GM23338 (cell line): ENCODE measurements at regions not wholly inside any gene's neighbourhood (a gene's known extent, or its start where the extent isn't known, plus 50 kb on each side); places are given as distances from the start of the nearest gene placed in this dataset.
A peak's percentile ranks its signal among the peaks of the same experiment; 100 is the strongest.

Experiments
- ATAC-seq: fragments of 200-7000 bp; cut with Tn5 transposase; 3 replicates; pipeline ENCODE4 v1.9.1; 2020
- DNase-seq: peaks from one replicate; pipeline ENCODE4 v3.0.0-alpha.2; 2015; ENCODE audit warnings: low spot score
- H2AFZ ChIP-seq: fragments of 200-600 bp; sonication (generic); 2 replicates; pipeline ENCODE4 v1.8.0; 2016; ENCODE audit warnings: antibody characterized with exemption, mild to moderate bottlenecking, moderate library complexity
- H3F3A ChIP-seq: fragments of 200-600 bp; sonication (generic); replicated peaks from 2 replicates; pipeline ENCODE4 v1.8.0; 2017; ENCODE audit warnings: antibody characterized with exemption, mixed run types, low read depth
- H3K27ac ChIP-seq: fragments of 200-600 bp; sonication (generic); 2 replicates; pipeline ENCODE4 v1.6.1; 2016; ENCODE audit warnings: low read depth
- H3K27me3 ChIP-seq: fragments of 200-600 bp; sonication (generic); 2 replicates; pipeline ENCODE4 v1.8.0; 2016; ENCODE audit warnings: mild to moderate bottlenecking, mixed run types, moderate library complexity; ENCODE audit not compliant: insufficient read depth
- H3K36me3 ChIP-seq: fragments of 200-600 bp; sonication (generic); 2 replicates; pipeline ENCODE4 v1.8.0; 2016; ENCODE audit warnings: mild to moderate bottlenecking; ENCODE audit not compliant: insufficient read depth
- H3K4me1 ChIP-seq: fragments of 200-600 bp; sonication (generic); 2 replicates; pipeline ENCODE4 v1.8.0; 2016; ENCODE audit warnings: mild to moderate bottlenecking, moderate library complexity; ENCODE audit not compliant: insufficient read depth
- H3K4me2 ChIP-seq: fragments of 200-600 bp; sonication (generic); 2 replicates; pipeline ENCODE4 v1.7.1; 2017; ENCODE audit warnings: mixed run types
- H3K4me3 ChIP-seq: fragments of 200-600 bp; sonication (generic); 2 replicates; pipeline ENCODE4 v1.6.1; 2016; ENCODE audit warnings: mixed run types
- H3K79me2 ChIP-seq: fragments of 200-600 bp; sonication (generic); replicated peaks from 2 replicates; pipeline ENCODE4 v1.8.0; 2017; ENCODE audit warnings: mild to moderate bottlenecking; ENCODE audit not compliant: insufficient read depth
- H3K9me2 ChIP-seq: fragments of 200-600 bp; sonication (generic); 2 replicates; pipeline ENCODE4 v1.8.0; 2017; ENCODE audit not compliant: insufficient read depth
- H4K20me1 ChIP-seq: fragments of 200-600 bp; sonication (generic); replicated peaks from 2 replicates; pipeline ENCODE4 v1.8.0; 2017; ENCODE audit warnings: mild to moderate bottlenecking; ENCODE audit not compliant: insufficient read depth
- H3K27ac Mint-ChIP-seq: 2 replicates; pipeline ENCODE4 v1.8.0; 2020; ENCODE audit warnings: inconsistent platforms, mild to moderate bottlenecking, moderate library complexity, mixed read lengths
- H3K27me3 Mint-ChIP-seq: 3 replicates; pipeline ENCODE4 v1.8.0; 2022; ENCODE audit warnings: low read depth, mild to moderate bottlenecking, moderate library complexity, mixed read lengths, inconsistent platforms; ENCODE audit not compliant: insufficient read depth, poor library complexity
- H3K36me3 Mint-ChIP-seq: 3 replicates; pipeline ENCODE4 v1.8.0; 2021; ENCODE audit warnings: low read depth, mild to moderate bottlenecking, inconsistent platforms, moderate library complexity, mixed read lengths
- H3K4me1 Mint-ChIP-seq: 3 replicates; pipeline ENCODE4 v1.8.0; 2020; ENCODE audit warnings: mild to moderate bottlenecking, inconsistent platforms, mixed read lengths
- H3K4me3 Mint-ChIP-seq: 3 replicates; pipeline ENCODE4 v1.8.0; 2021; ENCODE audit warnings: moderate library complexity, mild to moderate bottlenecking, inconsistent platforms, mixed read lengths
- H3K9me3 Mint-ChIP-seq: 3 replicates; pipeline ENCODE4 v1.8.0; 2020; ENCODE audit warnings: moderate library complexity, mild to moderate bottlenecking, inconsistent platforms, mixed read lengths
- EZH2 ChIP-seq: fragments of 200-600 bp; sonication (generic); IDR thresholded peaks from one replicate; pipeline ENCODE4 v1.8.0; 2017; ENCODE audit warnings: antibody characterized with exemption, mild to moderate bottlenecking, low read depth; ENCODE audit not compliant: unreplicated experiment
- NANOG ChIP-seq: IDR thresholded peaks from 2 replicates; pipeline ENCODE4 v1.6.1; 2016; ENCODE audit warnings: antibody characterized with exemption, borderline replicate concordance
- TF ChIP-seq, protein P1 (sequence below), 2 experiments: fragments of 200-600 bp in 1 of 2; sonication (generic) in 1 of 2; conservative IDR thresholded peaks; 2 replicates each; pipeline versions ENCODE4 v1.5.1 to v1.6.1; 2016 to 2017; ENCODE audit warnings: antibody characterized with exemption in 2 of 2, low read depth in 2 of 2, mild to moderate bottlenecking in 2 of 2, moderate library complexity in 1 of 2
- TF ChIP-seq, protein P2 (sequence below): fragments of 250-450 bp; sonication (Bioruptor Pico); IDR thresholded peaks from 2 replicates; pipeline ENCODE4 v1.5.0; 2020; ENCODE audit warnings: mild to moderate bottlenecking, moderate library complexity

DNA sequence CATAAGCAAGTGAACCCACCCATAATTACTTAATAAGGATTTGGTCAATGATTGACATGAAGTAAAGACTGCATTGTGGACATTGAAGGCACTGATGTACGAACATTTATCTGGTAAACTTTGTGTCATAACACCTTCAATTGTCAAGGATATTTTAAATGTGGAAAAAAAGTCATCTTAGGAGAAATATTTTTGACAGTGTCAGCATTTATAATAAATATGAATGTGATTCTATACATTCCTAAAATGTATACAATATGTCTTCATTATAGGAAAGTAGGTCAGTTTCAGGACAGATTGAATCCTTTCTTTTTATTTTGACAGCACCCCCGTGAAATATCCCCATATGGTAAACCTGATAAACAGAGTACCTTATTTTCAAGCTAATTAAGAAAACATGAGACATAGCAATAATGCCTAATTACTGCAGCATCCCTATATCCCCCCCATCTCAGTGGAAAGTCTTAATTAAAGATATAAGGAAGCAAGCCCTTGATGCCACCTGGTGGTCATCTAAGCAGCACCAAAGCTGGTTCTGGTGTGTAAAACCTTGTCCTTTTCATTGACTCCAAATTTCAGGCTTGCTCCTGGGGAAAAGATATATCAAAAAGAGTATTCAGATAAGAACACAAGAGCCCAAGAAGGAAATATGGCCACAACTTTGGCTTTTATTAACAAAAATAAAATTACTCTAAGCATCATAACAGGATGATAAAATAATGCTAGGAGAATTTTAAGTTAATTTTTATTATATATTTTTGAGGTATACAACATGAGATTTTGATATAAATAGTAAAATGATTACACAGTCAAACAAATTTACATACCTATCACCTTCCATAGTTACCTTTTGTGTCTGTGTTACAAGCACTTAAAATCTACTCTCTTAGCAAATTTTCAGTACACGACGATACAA lies 379.7 kb downstream of the TLL1 start:
- Mint-ChIP-seq H3K4me3 (no peak overlapping the region), H3K9me3 (no peaks in the 10 kb centered on the region), H3K4me1 (no peaks in the 10 kb centered on the region), H3K27me3 (no peaks in the 10 kb centered on the region), H3K36me3 (no peaks in the 10 kb centered on the region), H3K27ac (no peak overlapping the region)
- Histone ChIP-seq H3K27me3 (no peaks in the 10 kb centered on the region), H3K4me1 (no peaks in the 10 kb centered on the region), H3K79me2 (no peaks in the 10 kb centered on the region), H3K4me2 (no peak overlapping the region), H3K27ac (no peak overlapping the region), H3K36me3 (no peaks in the 10 kb centered on the region), H3K4me3 (no peak overlapping the region), H4K20me1 (no peaks in the 10 kb centered on the region), H3K9me2 (no peaks in the 10 kb centered on the region), H2AFZ (no peak overlapping the region), H3F3A (no peaks in the 10 kb centered on the region)
- TF ChIP-seq, protein P1, sequence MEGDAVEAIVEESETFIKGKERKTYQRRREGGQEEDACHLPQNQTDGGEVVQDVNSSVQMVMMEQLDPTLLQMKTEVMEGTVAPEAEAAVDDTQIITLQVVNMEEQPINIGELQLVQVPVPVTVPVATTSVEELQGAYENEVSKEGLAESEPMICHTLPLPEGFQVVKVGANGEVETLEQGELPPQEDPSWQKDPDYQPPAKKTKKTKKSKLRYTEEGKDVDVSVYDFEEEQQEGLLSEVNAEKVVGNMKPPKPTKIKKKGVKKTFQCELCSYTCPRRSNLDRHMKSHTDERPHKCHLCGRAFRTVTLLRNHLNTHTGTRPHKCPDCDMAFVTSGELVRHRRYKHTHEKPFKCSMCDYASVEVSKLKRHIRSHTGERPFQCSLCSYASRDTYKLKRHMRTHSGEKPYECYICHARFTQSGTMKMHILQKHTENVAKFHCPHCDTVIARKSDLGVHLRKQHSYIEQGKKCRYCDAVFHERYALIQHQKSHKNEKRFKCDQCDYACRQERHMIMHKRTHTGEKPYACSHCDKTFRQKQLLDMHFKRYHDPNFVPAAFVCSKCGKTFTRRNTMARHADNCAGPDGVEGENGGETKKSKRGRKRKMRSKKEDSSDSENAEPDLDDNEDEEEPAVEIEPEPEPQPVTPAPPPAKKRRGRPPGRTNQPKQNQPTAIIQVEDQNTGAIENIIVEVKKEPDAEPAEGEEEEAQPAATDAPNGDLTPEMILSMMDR (conservative IDR thresholded peaks at IDR 0.05; ENCODE audit: low read depth in 2 of 2) = peak; percentile 78 to 80
- TF ChIP-seq NANOG (no peak), EZH2 (no peak)
- TF ChIP-seq, protein P2, sequence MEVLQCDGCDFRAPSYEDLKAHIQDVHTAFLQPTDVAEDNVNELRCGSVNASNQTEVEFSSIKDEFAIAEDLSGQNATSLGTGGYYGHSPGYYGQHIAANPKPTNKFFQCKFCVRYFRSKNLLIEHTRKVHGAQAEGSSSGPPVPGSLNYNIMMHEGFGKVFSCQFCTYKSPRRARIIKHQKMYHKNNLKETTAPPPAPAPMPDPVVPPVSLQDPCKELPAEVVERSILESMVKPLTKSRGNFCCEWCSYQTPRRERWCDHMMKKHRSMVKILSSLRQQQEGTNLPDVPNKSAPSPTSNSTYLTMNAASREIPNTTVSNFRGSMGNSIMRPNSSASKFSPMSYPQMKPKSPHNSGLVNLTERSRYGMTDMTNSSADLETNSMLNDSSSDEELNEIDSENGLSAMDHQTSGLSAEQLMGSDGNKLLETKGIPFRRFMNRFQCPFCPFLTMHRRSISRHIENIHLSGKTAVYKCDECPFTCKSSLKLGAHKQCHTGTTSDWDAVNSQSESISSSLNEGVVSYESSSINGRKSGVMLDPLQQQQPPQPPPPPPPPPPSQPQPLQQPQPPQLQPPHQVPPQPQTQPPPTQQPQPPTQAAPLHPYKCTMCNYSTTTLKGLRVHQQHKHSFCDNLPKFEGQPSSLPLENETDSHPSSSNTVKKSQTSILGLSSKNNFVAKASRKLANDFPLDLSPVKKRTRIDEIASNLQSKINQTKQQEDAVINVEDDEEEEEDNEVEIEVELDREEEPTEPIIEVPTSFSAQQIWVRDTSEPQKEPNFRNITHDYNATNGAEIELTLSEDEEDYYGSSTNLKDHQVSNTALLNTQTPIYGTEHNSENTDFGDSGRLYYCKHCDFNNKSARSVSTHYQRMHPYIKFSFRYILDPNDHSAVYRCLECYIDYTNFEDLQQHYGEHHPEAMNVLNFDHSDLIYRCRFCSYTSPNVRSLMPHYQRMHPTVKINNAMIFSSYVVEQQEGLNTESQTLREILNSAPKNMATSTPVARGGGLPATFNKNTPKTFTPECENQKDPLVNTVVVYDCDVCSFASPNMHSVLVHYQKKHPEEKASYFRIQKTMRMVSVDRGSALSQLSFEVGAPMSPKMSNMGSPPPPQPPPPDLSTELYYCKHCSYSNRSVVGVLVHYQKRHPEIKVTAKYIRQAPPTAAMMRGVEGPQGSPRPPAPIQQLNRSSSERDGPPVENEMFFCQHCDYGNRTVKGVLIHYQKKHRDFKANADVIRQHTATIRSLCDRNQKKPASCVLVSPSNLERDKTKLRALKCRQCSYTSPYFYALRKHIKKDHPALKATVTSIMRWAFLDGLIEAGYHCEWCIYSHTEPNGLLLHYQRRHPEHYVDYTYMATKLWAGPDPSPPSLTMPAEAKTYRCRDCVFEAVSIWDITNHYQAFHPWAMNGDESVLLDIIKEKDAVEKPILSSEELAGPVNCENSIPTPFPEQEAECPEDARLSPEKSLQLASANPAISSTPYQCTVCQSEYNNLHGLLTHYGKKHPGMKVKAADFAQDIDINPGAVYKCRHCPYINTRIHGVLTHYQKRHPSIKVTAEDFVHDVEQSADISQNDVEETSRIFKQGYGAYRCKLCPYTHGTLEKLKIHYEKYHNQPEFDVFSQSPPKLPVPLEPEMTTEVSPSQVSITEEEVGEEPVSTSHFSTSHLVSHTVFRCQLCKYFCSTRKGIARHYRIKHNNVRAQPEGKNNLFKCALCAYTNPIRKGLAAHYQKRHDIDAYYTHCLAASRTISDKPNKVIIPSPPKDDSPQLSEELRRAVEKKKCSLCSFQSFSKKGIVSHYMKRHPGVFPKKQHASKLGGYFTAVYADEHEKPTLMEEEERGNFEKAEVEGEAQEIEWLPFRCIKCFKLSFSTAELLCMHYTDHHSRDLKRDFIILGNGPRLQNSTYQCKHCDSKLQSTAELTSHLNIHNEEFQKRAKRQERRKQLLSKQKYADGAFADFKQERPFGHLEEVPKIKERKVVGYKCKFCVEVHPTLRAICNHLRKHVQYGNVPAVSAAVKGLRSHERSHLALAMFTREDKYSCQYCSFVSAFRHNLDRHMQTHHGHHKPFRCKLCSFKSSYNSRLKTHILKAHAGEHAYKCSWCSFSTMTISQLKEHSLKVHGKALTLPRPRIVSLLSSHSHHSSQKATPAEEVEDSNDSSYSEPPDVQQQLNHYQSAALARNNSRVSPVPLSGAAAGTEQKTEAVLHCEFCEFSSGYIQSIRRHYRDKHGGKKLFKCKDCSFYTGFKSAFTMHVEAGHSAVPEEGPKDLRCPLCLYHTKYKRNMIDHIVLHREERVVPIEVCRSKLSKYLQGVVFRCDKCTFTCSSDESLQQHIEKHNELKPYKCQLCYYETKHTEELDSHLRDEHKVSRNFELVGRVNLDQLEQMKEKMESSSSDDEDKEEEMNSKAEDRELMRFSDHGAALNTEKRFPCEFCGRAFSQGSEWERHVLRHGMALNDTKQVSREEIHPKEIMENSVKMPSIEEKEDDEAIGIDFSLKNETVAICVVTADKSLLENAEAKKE = no peak
- peak; percentile 62 for DNase-seq
- peak; percentile 53 for ATAC-seq
